ENCODE measurements at regions not wholly inside any gene's neighbourhood (a gene's known extent, or its start where the extent isn't known, plus 50 kb on each side); places are given as distances from the start of the nearest gene placed in this dataset.

DNA sequence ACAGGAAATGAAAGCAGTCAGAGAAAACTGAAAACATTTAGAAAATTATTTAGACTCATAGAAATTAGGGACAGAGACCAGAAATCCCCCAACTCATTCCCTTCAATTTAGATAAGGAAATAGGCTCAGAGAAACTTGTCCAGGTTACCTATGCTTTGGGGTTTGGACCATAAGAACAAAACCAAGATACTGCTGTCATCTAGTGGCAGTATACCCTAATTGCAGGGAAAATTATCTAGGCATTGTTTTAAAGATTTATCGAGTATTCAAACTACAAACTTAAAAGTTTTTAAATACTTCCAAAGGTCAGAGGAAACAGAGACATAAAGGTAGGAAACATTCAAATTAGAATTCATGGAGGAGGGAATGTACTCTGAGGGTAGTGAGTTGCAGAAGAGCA, 67.0 kb upstream of the KLHL13 start:
- Histone ChIP-seq H3K9me3 (peaks cover 0 to 4% (median 0%) of the 10 kb centered on the region in 4 donors), H3K4me3 (no peak overlapping the region), H3K27me3 (no peaks in the 10 kb centered on the region), H3K4me1 (no peaks in the 10 kb centered on the region), H3K36me3 (no peaks in the 10 kb centered on the region), H3K27ac (no peak overlapping the region)
- intact Hi-C loops (cut with DNase I; ENCODE audit: low total_unique reads), result no loop called here
- TF ChIP-seq POLR2AphosphoS5 (IDR thresholded peaks at IDR 0.05) (no peak), POLR2A (IDR thresholded peaks at IDR 0.05) (no peak), EP300 (IDR thresholded peaks at IDR 0.05) (no peak)
- TF ChIP-seq, protein P1, sequence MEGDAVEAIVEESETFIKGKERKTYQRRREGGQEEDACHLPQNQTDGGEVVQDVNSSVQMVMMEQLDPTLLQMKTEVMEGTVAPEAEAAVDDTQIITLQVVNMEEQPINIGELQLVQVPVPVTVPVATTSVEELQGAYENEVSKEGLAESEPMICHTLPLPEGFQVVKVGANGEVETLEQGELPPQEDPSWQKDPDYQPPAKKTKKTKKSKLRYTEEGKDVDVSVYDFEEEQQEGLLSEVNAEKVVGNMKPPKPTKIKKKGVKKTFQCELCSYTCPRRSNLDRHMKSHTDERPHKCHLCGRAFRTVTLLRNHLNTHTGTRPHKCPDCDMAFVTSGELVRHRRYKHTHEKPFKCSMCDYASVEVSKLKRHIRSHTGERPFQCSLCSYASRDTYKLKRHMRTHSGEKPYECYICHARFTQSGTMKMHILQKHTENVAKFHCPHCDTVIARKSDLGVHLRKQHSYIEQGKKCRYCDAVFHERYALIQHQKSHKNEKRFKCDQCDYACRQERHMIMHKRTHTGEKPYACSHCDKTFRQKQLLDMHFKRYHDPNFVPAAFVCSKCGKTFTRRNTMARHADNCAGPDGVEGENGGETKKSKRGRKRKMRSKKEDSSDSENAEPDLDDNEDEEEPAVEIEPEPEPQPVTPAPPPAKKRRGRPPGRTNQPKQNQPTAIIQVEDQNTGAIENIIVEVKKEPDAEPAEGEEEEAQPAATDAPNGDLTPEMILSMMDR (IDR thresholded peaks at IDR 0.05), result no peak
- DNase-seq, result no peak
- WGBS, 5 donors, result 83 to 98% (median 96%) methylated on average over 1 of the region's 1 CpG

DNA sequence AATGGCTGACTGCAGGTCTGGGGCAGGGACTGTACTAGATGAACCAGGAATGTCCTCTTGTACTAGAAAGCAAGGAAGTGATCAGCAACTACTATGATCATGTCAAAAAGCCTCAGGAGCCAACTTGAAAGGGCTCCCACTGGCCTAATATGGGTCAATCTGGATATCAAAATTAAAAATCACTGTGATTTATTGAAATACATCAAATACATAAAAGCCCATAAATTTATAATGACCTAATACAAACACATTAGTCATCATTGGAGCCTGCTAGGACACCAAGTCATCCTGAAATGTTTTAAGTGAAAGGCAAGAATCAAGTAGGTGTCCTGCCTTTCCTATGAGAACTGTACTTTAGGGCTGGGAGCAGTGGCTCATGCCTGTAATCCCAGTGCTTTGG, 70.5 kb upstream of the KLHL13 start:
- Histone ChIP-seq H3K27ac (no peak overlapping the region), H3K4me3 (no peak overlapping the region), H3K9me3 (peaks cover 0 to 4% (median 0%) of the 10 kb centered on the region in 4 donors), H3K36me3 (no peaks in the 10 kb centered on the region), H3K4me1 (no peaks in the 10 kb centered on the region), H3K27me3 (no peaks in the 10 kb centered on the region)
- TF ChIP-seq POLR2A (IDR thresholded peaks at IDR 0.05), result no peak
- TF ChIP-seq, protein P1 (IDR thresholded peaks at IDR 0.05), result no peak
- TF ChIP-seq EP300 (IDR thresholded peaks at IDR 0.05), result no peak
- no peak for TF ChIP-seq POLR2AphosphoS5 (IDR thresholded peaks at IDR 0.05)
- intact Hi-C loops (cut with DNase I; ENCODE audit: low total_unique reads), result no loop called here
- no peak for DNase-seq

DNA sequence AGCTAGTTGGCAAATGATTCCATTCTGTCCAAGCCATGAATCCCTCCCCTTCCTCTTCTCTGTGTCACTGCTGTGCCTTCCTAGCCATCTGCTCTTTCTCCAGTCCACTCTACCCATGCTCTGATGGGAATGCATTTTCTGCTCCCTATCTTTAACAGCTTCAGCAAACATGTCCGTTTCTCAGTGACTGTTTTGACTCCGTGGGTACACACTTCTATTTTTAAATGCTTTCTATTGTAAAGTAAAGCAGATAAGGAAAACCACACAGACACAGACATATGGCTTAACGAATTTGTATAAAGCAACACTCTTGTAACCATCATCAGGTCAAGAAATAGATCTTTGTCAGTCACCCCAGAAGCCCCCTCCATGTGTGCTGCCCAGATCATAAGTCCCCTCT, 72.4 kb upstream of the KLHL13 start:
- intact Hi-C loops (cut with DNase I; ENCODE audit: low total_unique reads), result no loop called here
- Histone ChIP-seq H3K4me1 (no peaks in the 10 kb centered on the region), H3K36me3 (no peaks in the 10 kb centered on the region), H3K27ac (no peak overlapping the region), H3K9me3 (no peaks in the 10 kb centered on the region), H3K27me3 (no peaks in the 10 kb centered on the region), H3K4me3 (no peak overlapping the region)
- no peak for TF ChIP-seq POLR2A (IDR thresholded peaks at IDR 0.05)
- no peak for TF ChIP-seq EP300 (IDR thresholded peaks at IDR 0.05)
- TF ChIP-seq POLR2AphosphoS5 (IDR thresholded peaks at IDR 0.05), result no peak
- TF ChIP-seq, protein P1 (IDR thresholded peaks at IDR 0.05), result no peak
- peak in 1 of 2 donors; percentile 31 for DNase-seq
- WGBS, 5 donors, result 9 to 27% (median 12%) methylated on average over 3 of the region's 3 CpGs

GRCh38 chrX:118189628-118190027, 73.0 kb upstream of the KLHL13 start:
- WGBS, 5 donors, result 24 to 57% (median 43%) methylated on average over 3 of the region's 3 CpGs
- TF ChIP-seq, protein P1 (IDR thresholded peaks at IDR 0.05), result no peak
- TF ChIP-seq EP300 (IDR thresholded peaks at IDR 0.05) (no peak), POLR2A (IDR thresholded peaks at IDR 0.05) (no peak), POLR2AphosphoS5 (IDR thresholded peaks at IDR 0.05) (no peak)
- DNase-seq, result peak in 1 of 2 donors; percentile 43
- Histone ChIP-seq H3K9me3 (no peaks in the 10 kb centered on the region), H3K4me3 (no peak overlapping the region), H3K27ac (no peak overlapping the region), H3K36me3 (no peaks in the 10 kb centered on the region), H3K4me1 (no peaks in the 10 kb centered on the region), H3K27me3 (no peaks in the 10 kb centered on the region)
- intact Hi-C loops (cut with DNase I; ENCODE audit: low total_unique reads), result no loop called here

All from stomach (tissue), 8 donors.